Suprapubic skin (tissue), 3 donors: ENCODE measurements at regions not wholly inside any gene's neighbourhood (a gene's known extent, or its start where the extent isn't known, plus 50 kb on each side); places are given as distances from the start of the nearest gene placed in this dataset.

ENCODE experiments used
- POLR2A ChIP-seq, 2 donors: fragments of 450-650 bp; IDR thresholded peaks; one replicate each; pipeline ENCODE4 v1.6.1; 2017; ENCODE audit warnings: antibody characterized with exemption in 2 of 2, mild to moderate bottlenecking in 2 of 2, moderate library complexity in 2 of 2
- TF ChIP-seq, protein P1 (sequence below), 2 donors: fragments of 200-600 bp in 1 of 2; fragments of 450-650 bp in 1 of 2; sonication (generic) in 1 of 2; IDR thresholded peaks; one replicate each; pipeline ENCODE4 v1.5.1; 2016 to 2019; ENCODE audit warnings: antibody characterized with exemption in 2 of 2, mild to moderate bottlenecking in 1 of 2, moderate library complexity in 1 of 2

DNA sequence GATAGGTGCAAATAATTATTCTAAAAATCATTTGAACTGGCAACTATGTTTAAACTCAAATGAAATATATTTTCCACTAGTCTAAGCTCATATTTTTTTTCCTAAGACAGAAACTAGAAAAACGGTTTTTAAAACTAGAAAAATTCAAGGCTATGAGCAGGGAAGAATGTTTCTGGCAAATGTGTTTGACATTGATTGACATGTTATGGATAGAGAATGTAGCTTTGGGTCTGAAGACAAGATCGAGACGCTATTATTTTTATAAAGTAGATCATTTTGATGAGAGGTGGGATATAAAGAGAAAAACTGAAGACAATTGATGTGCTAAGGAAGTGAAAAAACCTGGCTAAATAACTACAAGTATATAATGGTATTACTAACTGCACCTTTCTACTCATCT is 415.2 kb downstream of the GABRB3 start:
- TF ChIP-seq POLR2A (IDR thresholded peaks at IDR 0.05), result no peak
- TF ChIP-seq, protein P1, sequence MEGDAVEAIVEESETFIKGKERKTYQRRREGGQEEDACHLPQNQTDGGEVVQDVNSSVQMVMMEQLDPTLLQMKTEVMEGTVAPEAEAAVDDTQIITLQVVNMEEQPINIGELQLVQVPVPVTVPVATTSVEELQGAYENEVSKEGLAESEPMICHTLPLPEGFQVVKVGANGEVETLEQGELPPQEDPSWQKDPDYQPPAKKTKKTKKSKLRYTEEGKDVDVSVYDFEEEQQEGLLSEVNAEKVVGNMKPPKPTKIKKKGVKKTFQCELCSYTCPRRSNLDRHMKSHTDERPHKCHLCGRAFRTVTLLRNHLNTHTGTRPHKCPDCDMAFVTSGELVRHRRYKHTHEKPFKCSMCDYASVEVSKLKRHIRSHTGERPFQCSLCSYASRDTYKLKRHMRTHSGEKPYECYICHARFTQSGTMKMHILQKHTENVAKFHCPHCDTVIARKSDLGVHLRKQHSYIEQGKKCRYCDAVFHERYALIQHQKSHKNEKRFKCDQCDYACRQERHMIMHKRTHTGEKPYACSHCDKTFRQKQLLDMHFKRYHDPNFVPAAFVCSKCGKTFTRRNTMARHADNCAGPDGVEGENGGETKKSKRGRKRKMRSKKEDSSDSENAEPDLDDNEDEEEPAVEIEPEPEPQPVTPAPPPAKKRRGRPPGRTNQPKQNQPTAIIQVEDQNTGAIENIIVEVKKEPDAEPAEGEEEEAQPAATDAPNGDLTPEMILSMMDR (IDR thresholded peaks at IDR 0.05), result no peak
